C4-2B (cell line): ENCODE measurements at regions not wholly inside any gene's neighbourhood (a gene's known extent, or its start where the extent isn't known, plus 50 kb on each side); places are given as distances from the start of the nearest gene placed in this dataset.

Experiments used
- ZFX ChIP-seq: fragments of 450-650 bp; IDR thresholded peaks from 2 replicates; pipeline ENCODE4 v1.6.1; 2017
- TF ChIP-seq, protein P1 (sequence below): fragments of 450-650 bp; conservative IDR thresholded peaks from 2 replicates; pipeline ENCODE4 v1.5.1; 2017; ENCODE audit warnings: mild to moderate bottlenecking

DNA sequence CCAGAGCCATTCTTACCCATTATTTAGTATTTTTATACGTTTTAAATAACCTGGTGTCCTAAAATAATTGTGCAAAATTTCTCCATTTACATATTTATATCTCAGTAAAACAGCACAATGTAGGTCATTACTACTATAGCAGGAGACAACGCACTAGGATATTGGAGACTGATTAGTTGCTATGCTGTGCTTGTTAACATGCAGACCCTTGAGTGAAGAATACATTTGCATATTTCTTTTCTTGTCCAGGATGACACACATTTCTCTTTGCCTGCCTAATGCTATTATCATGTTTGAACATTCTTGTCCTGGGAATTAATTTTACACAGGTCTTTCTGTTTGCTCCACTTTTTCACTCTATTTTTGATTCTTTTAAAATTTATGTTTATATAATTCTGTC is 823.8 kb upstream of the ATXN8OS start:
- TF ChIP-seq, protein P1, sequence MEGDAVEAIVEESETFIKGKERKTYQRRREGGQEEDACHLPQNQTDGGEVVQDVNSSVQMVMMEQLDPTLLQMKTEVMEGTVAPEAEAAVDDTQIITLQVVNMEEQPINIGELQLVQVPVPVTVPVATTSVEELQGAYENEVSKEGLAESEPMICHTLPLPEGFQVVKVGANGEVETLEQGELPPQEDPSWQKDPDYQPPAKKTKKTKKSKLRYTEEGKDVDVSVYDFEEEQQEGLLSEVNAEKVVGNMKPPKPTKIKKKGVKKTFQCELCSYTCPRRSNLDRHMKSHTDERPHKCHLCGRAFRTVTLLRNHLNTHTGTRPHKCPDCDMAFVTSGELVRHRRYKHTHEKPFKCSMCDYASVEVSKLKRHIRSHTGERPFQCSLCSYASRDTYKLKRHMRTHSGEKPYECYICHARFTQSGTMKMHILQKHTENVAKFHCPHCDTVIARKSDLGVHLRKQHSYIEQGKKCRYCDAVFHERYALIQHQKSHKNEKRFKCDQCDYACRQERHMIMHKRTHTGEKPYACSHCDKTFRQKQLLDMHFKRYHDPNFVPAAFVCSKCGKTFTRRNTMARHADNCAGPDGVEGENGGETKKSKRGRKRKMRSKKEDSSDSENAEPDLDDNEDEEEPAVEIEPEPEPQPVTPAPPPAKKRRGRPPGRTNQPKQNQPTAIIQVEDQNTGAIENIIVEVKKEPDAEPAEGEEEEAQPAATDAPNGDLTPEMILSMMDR: no peak
- no peak for TF ChIP-seq ZFX
